HG02973 (cell line): ENCODE measurements at regions not wholly inside any gene's neighbourhood (a gene's known extent, or its start where the extent isn't known, plus 50 kb on each side); places are given as distances from the start of the nearest gene placed in this dataset.

ENCODE experiments used
- ATAC-seq: cut with Tn5 transposase; IDR thresholded peaks from one replicate; pipeline ENCODE4 v1.9.1; 2021; ENCODE audit warnings: moderate library complexity; ENCODE audit not compliant: unreplicated experiment

GRCh38 chr12:20213723-20214625 lies 154.4 kb upstream of the PDE3A start:
- ATAC-seq: no peak

DNA sequence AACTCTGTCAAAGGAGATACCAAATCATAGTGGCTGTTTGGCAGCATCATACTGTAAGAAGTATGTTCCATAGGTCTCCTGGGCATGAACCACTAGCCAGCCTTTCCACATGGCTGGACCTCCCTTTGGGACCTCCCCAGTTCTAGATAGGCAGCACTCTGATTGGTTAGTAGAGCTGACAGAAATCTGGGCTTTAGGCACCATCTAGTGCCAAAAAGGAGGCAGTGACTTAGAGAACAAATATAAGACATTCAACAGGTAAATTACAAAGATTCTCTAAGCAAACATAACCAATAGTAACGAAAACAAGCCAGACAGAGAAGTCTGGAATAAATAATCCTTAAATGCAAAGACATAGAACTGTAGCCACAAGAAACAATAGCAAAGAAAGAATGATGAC lies 148.0 kb upstream of the PDE3A start:
- ATAC-seq: no peak

DNA sequence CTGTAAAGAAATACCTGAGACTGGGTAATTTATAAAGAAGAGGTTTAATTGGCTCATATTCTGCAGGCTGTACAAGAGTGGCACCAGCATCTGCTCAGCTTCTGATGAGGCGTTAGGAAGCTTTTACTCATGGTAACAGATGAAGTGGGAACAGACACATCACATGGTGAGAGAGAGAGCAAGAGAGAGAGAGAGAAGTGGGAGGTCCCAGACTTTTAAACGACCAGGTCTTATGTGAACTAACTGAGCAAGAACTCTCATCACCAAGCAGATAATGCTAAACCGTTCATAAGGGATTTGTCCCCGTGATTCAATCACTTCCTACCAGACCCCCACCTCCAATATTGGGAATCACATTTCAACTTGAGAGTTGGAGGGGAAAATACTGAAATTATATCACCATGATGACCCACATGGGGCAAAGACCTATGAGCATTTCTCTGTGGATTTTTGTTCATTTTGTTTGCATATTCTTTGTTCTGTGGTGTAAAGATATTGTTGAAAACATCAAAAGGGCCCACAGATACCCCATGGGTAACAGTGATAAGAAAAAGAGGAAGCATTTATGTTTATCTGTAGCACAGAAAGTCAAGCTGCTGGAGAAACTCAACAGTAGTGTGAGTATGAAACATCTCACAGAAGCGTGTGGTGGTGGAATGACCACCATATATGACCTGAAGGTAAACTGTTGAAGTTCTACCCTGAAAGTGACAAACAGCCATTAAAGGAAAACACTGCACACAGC lies 135.2 kb upstream of the PDE3A start:
- ATAC-seq: no peak

- no peak for ATAC-seq
Observed at GRCh38 chr12:20234474-20234873, 133.9 kb upstream of the PDE3A start.

GRCh38 chr12:20237091-20237490 lies 131.2 kb upstream of the PDE3A start:
- no peak for ATAC-seq

- no peak for ATAC-seq
Observed at GRCh38 chr12:20245491-20245890, 122.8 kb upstream of the PDE3A start.

DNA sequence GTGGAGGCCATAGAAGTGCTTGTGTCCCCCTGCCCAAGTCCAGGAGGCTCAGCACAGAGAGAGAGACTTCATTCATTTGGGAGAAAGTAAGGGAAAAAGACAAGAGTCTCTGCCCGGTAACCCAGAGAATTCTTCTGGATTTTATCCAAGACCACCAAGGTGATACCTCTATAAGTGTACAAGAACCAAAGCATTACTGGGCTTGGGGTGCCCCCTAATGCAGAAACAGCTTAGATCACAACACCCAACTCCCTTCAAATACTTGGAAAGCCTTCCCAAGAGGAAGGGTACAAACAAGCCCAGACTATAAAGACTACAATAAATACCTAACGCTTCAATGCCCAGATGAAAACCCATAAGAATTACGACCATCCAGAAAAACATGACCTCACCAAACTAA lies 119.7 kb upstream of the PDE3A start:
- ATAC-seq: no peak

GRCh38 chr12:20250761-20251160 lies 117.6 kb upstream of the PDE3A start:
- no peak for ATAC-seq

DNA sequence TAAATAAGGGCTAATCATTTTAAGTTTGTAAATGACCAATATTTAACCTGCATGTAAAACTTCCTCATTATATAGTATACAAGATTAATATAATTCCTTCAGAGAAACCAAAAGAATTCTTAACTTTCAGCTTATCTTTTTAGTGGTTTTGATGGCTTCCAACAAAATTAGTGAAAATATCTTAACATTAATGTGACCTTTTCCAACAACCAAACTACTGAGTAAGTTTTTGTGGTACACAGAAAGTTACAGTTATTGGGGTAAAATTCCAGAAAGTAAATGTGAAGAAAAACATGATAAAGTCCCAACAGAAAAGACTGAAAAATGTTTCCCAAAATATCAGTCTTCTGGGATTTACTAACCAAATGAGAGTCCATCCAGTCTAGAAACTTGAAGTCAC lies 111.0 kb upstream of the PDE3A start:
- ATAC-seq: no peak

GRCh38 chr12:20259786-20260185 lies 108.6 kb upstream of the PDE3A start:
- ATAC-seq: no peak

DNA sequence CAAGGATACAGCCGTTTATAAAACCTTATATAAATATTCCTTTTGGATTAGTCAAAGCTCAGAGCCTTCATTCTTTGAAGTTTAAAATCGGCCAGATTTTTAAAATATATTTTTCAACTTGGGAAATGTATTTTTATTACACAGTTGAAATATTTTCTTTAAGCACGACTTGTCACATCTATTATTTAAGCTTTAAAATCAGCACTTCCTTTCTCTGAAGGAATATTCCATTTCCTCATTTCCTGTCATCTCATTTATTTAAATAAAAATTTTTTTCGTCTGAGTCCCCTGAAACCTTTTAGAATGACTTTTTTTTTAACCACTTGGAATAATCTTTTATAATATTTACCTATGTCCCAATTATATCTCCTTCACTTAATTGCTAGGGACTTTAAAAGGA lies 107.5 kb upstream of the PDE3A start:
- no peak for ATAC-seq

GRCh38 chr12:20262119-20262518 lies 106.2 kb upstream of the PDE3A start:
- ATAC-seq: no peak

- ATAC-seq: no peak
Observed at GRCh38 chr12:20264026-20264425, 104.3 kb upstream of the PDE3A start.

- no peak for ATAC-seq
Observed at GRCh38 chr12:20264608-20265114, 103.7 kb upstream of the PDE3A start.

DNA sequence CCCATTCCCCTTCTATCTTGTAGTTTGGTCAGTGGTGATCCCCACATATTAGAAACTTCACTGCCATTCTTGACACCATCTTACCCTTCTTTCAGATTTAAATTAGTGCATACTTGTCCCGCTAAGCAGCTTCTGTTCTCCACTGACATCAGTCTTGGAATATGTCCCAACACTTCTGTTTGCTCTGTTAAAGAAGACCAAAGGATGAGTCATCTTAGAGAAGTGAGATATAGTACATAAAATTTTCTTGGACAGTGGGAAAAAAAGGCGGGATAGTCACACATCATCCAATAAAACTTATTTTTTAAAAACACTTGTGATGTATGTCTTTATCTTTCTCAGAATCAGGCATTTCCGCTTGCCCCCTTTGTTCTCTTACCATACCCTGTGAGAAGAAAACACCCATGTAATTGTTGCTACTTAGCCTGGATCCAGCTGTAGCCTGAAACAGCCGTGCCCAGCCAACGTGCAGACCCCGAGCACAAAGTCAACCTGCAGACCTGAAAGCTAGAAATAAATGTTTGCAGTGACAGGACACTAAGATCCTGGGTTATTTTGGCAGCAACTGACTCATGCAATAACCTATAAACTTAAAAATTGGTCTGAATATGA lies 100.1 kb upstream of the PDE3A start:
- ATAC-seq: no peak

DNA sequence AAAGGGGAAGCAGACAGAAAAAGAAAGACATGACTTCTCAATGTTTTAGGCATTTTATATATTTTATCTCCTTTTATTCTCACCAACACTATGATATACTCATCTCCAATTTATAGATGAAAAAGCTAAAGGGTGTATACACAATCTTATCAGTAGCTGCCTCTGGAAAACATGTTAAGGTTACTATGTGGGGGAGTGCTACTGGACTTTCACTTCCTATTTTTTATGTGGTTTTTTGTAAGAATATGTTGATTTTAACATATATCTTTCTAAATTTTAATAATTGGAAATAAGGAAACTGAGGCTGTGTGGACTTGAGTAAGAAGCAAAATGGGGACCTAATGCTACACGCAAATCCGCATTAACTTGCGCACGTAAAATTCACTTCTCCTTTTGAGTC lies 99.6 kb upstream of the PDE3A start:
- no peak for ATAC-seq

GRCh38 chr12:20269337-20270067 lies 98.8 kb upstream of the PDE3A start:
- ATAC-seq: no peak

DNA sequence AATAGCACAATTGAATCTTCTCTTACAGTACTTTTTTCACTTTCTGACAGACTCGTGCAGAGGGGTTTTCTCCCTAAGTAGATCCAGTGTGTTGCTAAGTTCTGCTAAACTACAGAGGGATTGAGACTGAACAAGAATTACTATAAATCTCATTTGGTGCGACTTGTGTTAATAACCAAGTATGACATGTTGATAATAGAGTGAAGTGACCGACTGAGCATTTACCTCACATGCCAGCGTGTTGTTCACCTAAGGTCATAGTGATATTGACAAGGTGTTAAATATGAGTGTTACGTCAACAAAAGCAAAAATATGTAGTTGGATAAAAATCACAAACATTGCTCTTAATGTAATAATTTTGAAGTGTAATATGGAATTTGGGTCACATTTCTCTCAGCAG lies 97.8 kb upstream of the PDE3A start:
- ATAC-seq: no peak

- ATAC-seq: no peak
Observed at GRCh38 chr12:20272161-20272560, 96.2 kb upstream of the PDE3A start.

- no peak for ATAC-seq
Observed at GRCh38 chr12:20272801-20273200, 95.5 kb upstream of the PDE3A start.

- no peak for ATAC-seq
Observed at GRCh38 chr12:20274008-20274407, 94.3 kb upstream of the PDE3A start.
